DOHH2 (cell line): ENCODE measurements at regions not wholly inside any gene's neighbourhood (a gene's known extent, or its start where the extent isn't known, plus 50 kb on each side); places are given as distances from the start of the nearest gene placed in this dataset.

Experiments used
- CTCF ChIP-seq: fragments of 200-600 bp; sonication (generic); IDR thresholded peaks from one replicate; pipeline ENCODE4 v1.5.1; 2014; ENCODE audit warnings: antibody characterized with exemption, mild to moderate bottlenecking, low read depth, low read length; ENCODE audit not compliant: poor library complexity, severe bottlenecking
- EZH2phosphoT487 ChIP-seq: fragments of 200-600 bp; sonication (generic); IDR thresholded peaks from 2 replicates; pipeline ENCODE4 v1.6.1; 2017; ENCODE audit warnings: borderline replicate concordance, mild to moderate bottlenecking, antibody characterized with exemption, low read length, moderate library complexity, mixed read lengths

- TF ChIP-seq EZH2phosphoT487 (no peak), CTCF (no peak)
Observed at GRCh38 chr5:167229751-167230150, 1061.7 kb upstream of the WWC1 start.
